IPS-18c (cell line): ENCODE measurements at regions not wholly inside any gene's neighbourhood (a gene's known extent, or its start where the extent isn't known, plus 50 kb on each side); places are given as distances from the start of the nearest gene placed in this dataset.
"Not testable (repeated sequence)": the region's sequence is repeated elsewhere in the genome, so short reads cannot be mapped to it uniquely, and the experiment has no call there.

ENCODE experiments used
- H3K4me3 ChIP-seq: 2 replicates; pipeline ENCODE4 v1.7.0; 2013; ENCODE audit warnings: low read depth, mild to moderate bottlenecking, low read length, moderate library complexity; ENCODE audit not compliant: insufficient read depth
- H3K9me3 ChIP-seq: one replicate; pipeline ENCODE4 v1.6.1; 2013; ENCODE audit warnings: mild to moderate bottlenecking, low read length, moderate library complexity; ENCODE audit not compliant: control insufficient read depth, insufficient read depth

GRCh38 chr10:62692085-62692484 lies 112.4 kb upstream of the ADO start:
- Histone ChIP-seq H3K4me3 (no peak overlapping the region), H3K9me3 (peaks cover 2% of the 10 kb centered on the region)

GRCh38 chr10:62693306-62693705 lies 111.2 kb upstream of the ADO start:
- peaks cover 2% of the 10 kb centered on the region for H3K9me3 ChIP-seq
- no peak overlapping the region for H3K4me3 ChIP-seq

GRCh38 chr10:62694537-62695126 lies 109.9 kb upstream of the ADO start:
- H3K4me3 ChIP-seq = no peak overlapping the region
- H3K9me3 ChIP-seq = no peaks in the 10 kb centered on the region

- no peaks in the 10 kb centered on the region for H3K9me3 ChIP-seq
- no peak overlapping the region for H3K4me3 ChIP-seq
Measured at GRCh38 chr10:62696798-62697197, 107.7 kb upstream of the ADO start.

GRCh38 chr10:62699148-62699547 lies 105.4 kb upstream of the ADO start:
- no peaks in the 10 kb centered on the region for H3K9me3 ChIP-seq

GRCh38 chr10:62704121-62704520 lies 100.4 kb upstream of the ADO start:
- H3K4me3 ChIP-seq, H3K9me3 ChIP-seq: not testable (repeated sequence)

More at GRCh38 chr10:62699148-62699547, 105.4 kb upstream of the ADO start:
- no peak overlapping the region for H3K4me3 ChIP-seq

GRCh38 chr10:62705789-62706188 lies 98.7 kb upstream of the ADO start:
- Histone ChIP-seq H3K4me3 (no peak overlapping the region), H3K9me3 (no peaks in the 10 kb centered on the region)

- Histone ChIP-seq H3K4me3 (no peak overlapping the region), H3K9me3 (no peaks in the 10 kb centered on the region)
Measured at GRCh38 chr10:62707810-62708209, 96.7 kb upstream of the ADO start.

- H3K4me3 ChIP-seq = no peak overlapping the region
- H3K9me3 ChIP-seq = no peaks in the 10 kb centered on the region
Measured at GRCh38 chr10:62708569-62708968, 96.0 kb upstream of the ADO start.

- Histone ChIP-seq H3K9me3 (no peaks in the 10 kb centered on the region), H3K4me3 (no peak overlapping the region)
Measured at GRCh38 chr10:62709200-62709599, 95.3 kb upstream of the ADO start.

GRCh38 chr10:62710182-62710581 lies 94.3 kb upstream of the ADO start:
- H3K4me3 ChIP-seq = no peak overlapping the region
- no peaks in the 10 kb centered on the region for H3K9me3 ChIP-seq

GRCh38 chr10:62715383-62715782 lies 89.1 kb upstream of the ADO start:
- Histone ChIP-seq H3K9me3 (no peaks in the 10 kb centered on the region), H3K4me3 (no peak overlapping the region)

GRCh38 chr10:62718585-62718984 lies 85.9 kb upstream of the ADO start:
- H3K4me3 ChIP-seq = no peak overlapping the region
- H3K9me3 ChIP-seq = no peaks in the 10 kb centered on the region

- Histone ChIP-seq H3K9me3 (no peaks in the 10 kb centered on the region), H3K4me3 (no peak overlapping the region)
Measured at GRCh38 chr10:62719061-62719460, 85.5 kb upstream of the ADO start.

GRCh38 chr10:62721687-62722086 lies 82.8 kb upstream of the ADO start:
- Histone ChIP-seq H3K9me3 (no peaks in the 10 kb centered on the region), H3K4me3 (no peak overlapping the region)

GRCh38 chr10:62723375-62723774 lies 81.1 kb upstream of the ADO start:
- no peaks in the 10 kb centered on the region for H3K9me3 ChIP-seq
- no peak overlapping the region for H3K4me3 ChIP-seq

- no peaks in the 10 kb centered on the region for H3K9me3 ChIP-seq
- no peak overlapping the region for H3K4me3 ChIP-seq
Measured at GRCh38 chr10:62724465-62724864, 80.1 kb upstream of the ADO start.

- no peaks in the 10 kb centered on the region for H3K9me3 ChIP-seq
- H3K4me3 ChIP-seq = no peak overlapping the region
Measured at GRCh38 chr10:62726142-62726541, 78.4 kb upstream of the ADO start.

- Histone ChIP-seq H3K4me3 (no peak overlapping the region), H3K9me3 (no peaks in the 10 kb centered on the region)
Measured at GRCh38 chr10:62726638-62727037, 77.9 kb upstream of the ADO start.
